ENCODE measurements at regions not wholly inside any gene's neighbourhood (a gene's known extent, or its start where the extent isn't known, plus 50 kb on each side); places are given as distances from the start of the nearest gene placed in this dataset.

GRCh38 chr3:82676356-82677026 lies 915.0 kb upstream of the GBE1 start:
- TF ChIP-seq CTCF (IDR thresholded peaks at IDR 0.05 in 4 of 5, conservative IDR thresholded peaks at IDR 0.05 in 1 of 5) (no peak), POLR2A (IDR thresholded peaks at IDR 0.05) (no peak)
